ENCODE measurements at regions not wholly inside any gene's neighbourhood (a gene's known extent, or its start where the extent isn't known, plus 50 kb on each side); places are given as distances from the start of the nearest gene placed in this dataset.

DNA sequence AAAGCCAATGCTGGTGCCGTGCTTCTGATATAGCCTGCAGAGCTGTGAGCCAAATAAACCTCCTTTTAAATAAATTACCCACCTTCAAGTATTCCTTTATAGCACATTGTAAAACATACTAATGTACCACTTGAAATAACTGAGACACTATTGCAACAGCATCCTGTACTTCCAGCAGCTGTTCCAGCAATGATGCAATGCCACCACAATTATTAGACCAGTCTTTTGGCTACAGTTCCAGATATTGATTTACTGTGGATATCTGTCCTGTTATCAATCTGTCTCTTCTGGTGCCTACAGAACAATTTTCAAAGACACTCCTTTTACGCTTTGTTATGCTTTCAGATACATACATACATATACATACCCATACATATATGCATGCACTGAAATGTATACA is 567.9 kb downstream of the TAF11L14 start:
- TF ChIP-seq EZH2 (IDR thresholded peaks at IDR 0.05; ENCODE audit: borderline replicate concordance, low read depth, low read length, severe bottlenecking): no peak
- TF ChIP-seq, protein P1, sequence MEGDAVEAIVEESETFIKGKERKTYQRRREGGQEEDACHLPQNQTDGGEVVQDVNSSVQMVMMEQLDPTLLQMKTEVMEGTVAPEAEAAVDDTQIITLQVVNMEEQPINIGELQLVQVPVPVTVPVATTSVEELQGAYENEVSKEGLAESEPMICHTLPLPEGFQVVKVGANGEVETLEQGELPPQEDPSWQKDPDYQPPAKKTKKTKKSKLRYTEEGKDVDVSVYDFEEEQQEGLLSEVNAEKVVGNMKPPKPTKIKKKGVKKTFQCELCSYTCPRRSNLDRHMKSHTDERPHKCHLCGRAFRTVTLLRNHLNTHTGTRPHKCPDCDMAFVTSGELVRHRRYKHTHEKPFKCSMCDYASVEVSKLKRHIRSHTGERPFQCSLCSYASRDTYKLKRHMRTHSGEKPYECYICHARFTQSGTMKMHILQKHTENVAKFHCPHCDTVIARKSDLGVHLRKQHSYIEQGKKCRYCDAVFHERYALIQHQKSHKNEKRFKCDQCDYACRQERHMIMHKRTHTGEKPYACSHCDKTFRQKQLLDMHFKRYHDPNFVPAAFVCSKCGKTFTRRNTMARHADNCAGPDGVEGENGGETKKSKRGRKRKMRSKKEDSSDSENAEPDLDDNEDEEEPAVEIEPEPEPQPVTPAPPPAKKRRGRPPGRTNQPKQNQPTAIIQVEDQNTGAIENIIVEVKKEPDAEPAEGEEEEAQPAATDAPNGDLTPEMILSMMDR (IDR thresholded peaks at IDR 0.05; ENCODE audit: borderline replicate concordance, extremely low read depth, low read length, poor library complexity, severe bottlenecking): no peak

Measured in DND-41 (cell line).